IMR-90 (cell line): ENCODE measurements at regions not wholly inside any gene's neighbourhood (a gene's known extent, or its start where the extent isn't known, plus 50 kb on each side); places are given as distances from the start of the nearest gene placed in this dataset.

Source experiments
- ATAC-seq: fragments of 200-7000 bp; cut with Tn5 transposase; 2 replicates; pipeline ENCODE4 v1.9.1; 2020; ENCODE audit warnings: low read depth, mild to moderate bottlenecking, moderate library complexity
- BruUV-seq: library from RNA; stranded (reverse); fragments of 400-500 nt; replicated peaks from 2 replicates; lab custom pipeline; 2021; lab: Mats Ljungman, UMichigan
- CTCF ChIA-PET: fragments of 300-600 bp; formaldehyde crosslinking; extraction: SDS; loops from one replicate; lab custom pipeline; 2021; ENCODE audit warnings: antibody characterized with exemption; lab: Yijun Ruan, JAX
- POLR2A ChIA-PET: fragments of 300-600 bp; sonication (Branson Sonifier 250); formaldehyde crosslinking; loops from one replicate; lab custom pipeline; 2022; ENCODE audit warnings: antibody characterized with exemption; ENCODE audit not compliant: unreplicated experiment; lab: Charles Lee
- DNase-seq: peaks from one replicate; pipeline ENCODE4 v3.0.0; 2013
- H2AFZ ChIP-seq: replicated peaks from 2 replicates; pipeline ENCODE3; 2013; ENCODE audit warnings: low read length, mild to moderate bottlenecking; ENCODE audit not compliant: poor library complexity
- H2AK5ac ChIP-seq: 2 replicates; pipeline ENCODE4 v1.6.1; 2013; ENCODE audit warnings: low read depth, low read length, inconsistent platforms
- H2AK9ac ChIP-seq: replicated peaks from 2 replicates; pipeline ENCODE3; 2013; ENCODE audit warnings: mild to moderate bottlenecking, low read depth, low read length, moderate library complexity; ENCODE audit not compliant: poor library complexity
- H2BK120ac ChIP-seq: 2 replicates; pipeline ENCODE4 v1.6.1; 2013; ENCODE audit warnings: low read depth, low read length, inconsistent platforms
- H2BK15ac ChIP-seq: 3 replicates; pipeline ENCODE4 v1.6.1; 2013; ENCODE audit warnings: low read depth, low read length, inconsistent platforms
- H2BK20ac ChIP-seq: 2 replicates; pipeline ENCODE4 v1.6.1; 2013; ENCODE audit warnings: low read depth, mild to moderate bottlenecking, inconsistent platforms, low read length, moderate library complexity
- H2BK5ac ChIP-seq: 2 replicates; pipeline ENCODE4 v1.6.1; 2013; ENCODE audit warnings: mild to moderate bottlenecking, low read depth, low read length, inconsistent platforms; ENCODE audit not compliant: poor library complexity, severe bottlenecking
- H3K14ac ChIP-seq: replicated peaks from 2 replicates; pipeline ENCODE4 v1.6.1; 2013; ENCODE audit warnings: low read depth, low read length, inconsistent platforms
- H3K18ac ChIP-seq: 2 replicates; pipeline ENCODE4 v1.6.1; 2013; ENCODE audit warnings: low read depth, low read length, control low read depth
- H3K23ac ChIP-seq: 2 replicates; pipeline ENCODE4 v1.6.1; 2013; ENCODE audit warnings: low read depth, low read length, inconsistent platforms
- H3K27ac ChIP-seq: 2 replicates; pipeline ENCODE4 v1.5.1; 2013; ENCODE audit warnings: mild to moderate bottlenecking, control low read depth, low read length; ENCODE audit not compliant: insufficient read depth
- H3K27me3 ChIP-seq: 2 replicates; pipeline ENCODE4 v1.6.1; 2013; ENCODE audit warnings: low read length; ENCODE audit not compliant: control insufficient read depth, insufficient read depth
- H3K36me3 ChIP-seq: 2 replicates; pipeline ENCODE4 v1.6.1; 2013; ENCODE audit warnings: low read length, mixed read lengths; ENCODE audit not compliant: control insufficient read depth, insufficient read depth
- H3K4ac ChIP-seq: 2 replicates; pipeline ENCODE4 v1.6.1; 2013; ENCODE audit warnings: low read depth, low read length, inconsistent platforms
- H3K4me1 ChIP-seq: 2 replicates; pipeline ENCODE4 v1.6.1; 2013; ENCODE audit warnings: low read length, mixed read lengths; ENCODE audit not compliant: control insufficient read depth, insufficient read depth
- H3K4me2 ChIP-seq: 2 replicates; pipeline ENCODE4 v1.6.1; 2013; ENCODE audit warnings: low read depth, mild to moderate bottlenecking, control low read depth, low read length, moderate library complexity
- H3K4me3 ChIP-seq: 2 replicates; pipeline ENCODE4 v1.5.1; 2013; ENCODE audit warnings: low read depth, mild to moderate bottlenecking, control low read depth, low read length, moderate library complexity; ENCODE audit not compliant: insufficient read depth
- H3K56ac ChIP-seq: 2 replicates; pipeline ENCODE4 v1.6.1; 2013; ENCODE audit warnings: low read length, inconsistent platforms; ENCODE audit not compliant: insufficient read depth; ENCODE audit errors: extremely low read depth
- H3K79me1 ChIP-seq, 2 experiments: 2 replicates each; pipeline ENCODE4 v1.6.1; 2013; ENCODE audit warnings: low read length in 2 of 2, inconsistent platforms in 1 of 2, low read depth in 1 of 2
- H3K9ac ChIP-seq: 2 replicates; pipeline ENCODE4 v1.6.1; 2013; ENCODE audit warnings: low read depth, low read length, control low read depth
- H3K9me1 ChIP-seq: 2 replicates; pipeline ENCODE4 v1.6.1; 2013; ENCODE audit warnings: low read length, inconsistent platforms; ENCODE audit not compliant: insufficient read depth
- H3K9me3 ChIP-seq: 2 replicates; pipeline ENCODE4 v1.6.1; 2013; ENCODE audit warnings: low read length; ENCODE audit not compliant: control insufficient read depth, insufficient read depth
- H4K20me1 ChIP-seq: 2 replicates; pipeline ENCODE4 v1.6.1; 2013; ENCODE audit warnings: low read length, inconsistent platforms; ENCODE audit not compliant: insufficient read depth
- H4K5ac ChIP-seq: 2 replicates; pipeline ENCODE4 v1.6.1; 2013; ENCODE audit warnings: mild to moderate bottlenecking, low read depth, low read length, control low read depth
- H4K8ac ChIP-seq, 2 experiments: 2 replicates each; pipeline ENCODE4 v1.6.1; 2013; ENCODE audit warnings: low read depth in 2 of 2, low read length in 2 of 2, control low read depth in 1 of 2, inconsistent platforms in 1 of 2
- H4K91ac ChIP-seq: 2 replicates; pipeline ENCODE4 v1.6.1; 2013; ENCODE audit warnings: low read depth, low read length, inconsistent platforms; ENCODE audit not compliant: insufficient read depth
- CEBPB ChIP-seq: IDR thresholded peaks from 2 replicates; pipeline ENCODE4 v1.6.1; 2012; ENCODE audit warnings: low read depth, low read length, improper control_type of control experiment
- CHD1 ChIP-seq: IDR thresholded peaks from 2 replicates; pipeline ENCODE4 v1.6.1; 2012; ENCODE audit warnings: low read depth, low read length, improper control_type of control experiment
- FOS ChIP-seq: fragments of 150-350 bp; IDR thresholded peaks from 2 replicates; pipeline ENCODE4 v1.6.1; 2016; ENCODE audit warnings: low read depth, low read length
- POLR2A ChIP-seq: IDR thresholded peaks from 2 replicates; pipeline ENCODE4 v1.6.1; 2012; ENCODE audit warnings: mild to moderate bottlenecking, low read depth, low read length
- RAD21 ChIP-seq: IDR thresholded peaks from 2 replicates; pipeline ENCODE4 v1.6.1; 2012; ENCODE audit warnings: low read length, improper control_type of control experiment
- SMC3 ChIP-seq: fragments of 150-350 bp; IDR thresholded peaks from 2 replicates; pipeline ENCODE4 v1.6.1; 2016; ENCODE audit warnings: low read depth, mild to moderate bottlenecking, antibody characterized with exemption, low read length, moderate library complexity
- WGBS, 2 experiments: methylation state at CpG; one replicate each; pipeline versions ENCODE4 v1.1.5 to v1.1.7; 2013; ENCODE audit warnings: missing lambda C conversion rate in 2 of 2; ENCODE audit not compliant: insufficient read length in 1 of 2; ENCODE audit errors: extremely low coverage in 2 of 2; 5-methylcytosine and 5-hydroxymethylcytosine counted together
- dilution Hi-C: fragments of 300-500 bp; cut with HindIII; formaldehyde crosslinking; loops from one replicate; pipeline ENCODE4 v1.14.3; 2018; ENCODE audit warnings: low sequenced_read_pairs; ENCODE audit not compliant: unreplicated experiment
- in situ Hi-C: fragments of 300-500 bp; cut with MboI; formaldehyde crosslinking; loops from 3 replicates; pipeline ENCODE4 v1.14.3; 2019; ENCODE audit warnings: low sequenced_read_pairs, inconsistent platforms, mixed read lengths
- intact Hi-C: fragments of 100-400 bp; cut with micrococcal nuclease; formaldehyde crosslinking; loops from 2 replicates; pipeline ENCODE4 v1.10.0; 2022

DNA sequence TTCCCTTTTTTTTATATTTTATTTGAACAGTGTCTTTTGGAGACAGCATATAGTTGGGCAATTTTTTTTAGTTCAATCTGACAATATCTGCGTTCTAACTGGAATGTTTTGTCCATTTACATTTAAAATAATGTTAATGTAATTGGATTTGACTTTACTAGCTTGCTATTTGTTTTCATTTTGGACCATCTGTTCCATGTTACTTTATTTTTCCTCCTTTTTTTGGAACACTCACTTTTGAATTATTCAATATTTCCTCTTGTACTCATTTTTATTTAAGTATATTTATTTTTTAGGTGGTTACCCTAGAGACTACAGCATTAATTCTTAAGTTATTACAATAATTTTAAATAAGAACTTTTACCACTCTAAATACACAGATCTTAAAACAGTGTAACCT is 62.8 kb upstream of the C1orf87 start:
- Histone ChIP-seq H3K56ac (no peak overlapping the region), H2BK20ac (no peak overlapping the region), H3K14ac (no peak overlapping the region), H4K5ac (no peak overlapping the region), H2AK9ac (no peak overlapping the region), H3K27ac (no peak overlapping the region), H2AFZ (no peak overlapping the region), H3K36me3 (no peaks in the 10 kb centered on the region), H3K18ac (no peak overlapping the region), H3K4me1 (no peaks in the 10 kb centered on the region), H3K4me2 (no peak overlapping the region), H3K79me1 (no peaks in the 10 kb centered on the region), H2BK120ac (no peak overlapping the region), H3K9ac (no peak overlapping the region), H3K9me3 (no peaks in the 10 kb centered on the region), H3K9me1 (no peaks in the 10 kb centered on the region), H4K8ac (no peak overlapping the region), H2BK5ac (no peak overlapping the region), H3K4me3 (no peak overlapping the region), H3K27me3 (no peaks in the 10 kb centered on the region), H4K91ac (no peak overlapping the region), H2AK5ac (no peak overlapping the region), H3K23ac (no peak overlapping the region), H4K20me1 (no peaks in the 10 kb centered on the region), H2BK15ac (no peak overlapping the region), H3K4ac (no peak overlapping the region)
- TF ChIP-seq FOS (no peak), CEBPB (no peak), SMC3 (no peak), POLR2A (no peak), RAD21 (no peak), CHD1 (no peak)
- ChIA-PET CTCF (no interaction called here), POLR2A (interaction anchor here (0.6 kb wide), 1 partner anchor 160 kb away, joined by 3 read pairs; no protein-coding TSS in a partner anchor)
- DNase-seq: no peak
- WGBS, 2 experiments: no CpG with 5 or more reads among the region's 1 CpG
- intact Hi-C loops: no loop called here
- no peak for ATAC-seq
- no TSS peak for BruUV-seq
- in situ Hi-C loops: no loop called here
- dilution Hi-C loops: no loop called here
